Retina (tissue), 1 donor: ENCODE measurements at regions not wholly inside any gene's neighbourhood (a gene's known extent, or its start where the extent isn't known, plus 50 kb on each side); places are given as distances from the start of the nearest gene placed in this dataset.
"Not testable (repeated sequence)": the region's sequence is repeated elsewhere in the genome, so short reads cannot be mapped to it uniquely, and the experiment has no call there.

ENCODE experiments used
- DNase-seq: peaks from one replicate; pipeline ENCODE4 v3.0.0-alpha.2; 2016

- DNase-seq, result not testable (repeated sequence)
Measured at GRCh38 chr10:124241510-124241909, 148.1 kb upstream of the CHST15 start.

GRCh38 chr10:124240839-124241291, 147.5 kb upstream of the CHST15 start:
- DNase-seq, result peak; percentile 28

- no peak for DNase-seq
Measured at GRCh38 chr10:124239696-124240095, 146.3 kb upstream of the CHST15 start.

GRCh38 chr10:124239134-124239533, 145.7 kb upstream of the CHST15 start:
- DNase-seq, result no peak

- no peak for DNase-seq
Measured at GRCh38 chr10:124238367-124238766, 145.0 kb upstream of the CHST15 start.

GRCh38 chr10:124237282-124237961, 144.0 kb upstream of the CHST15 start:
- DNase-seq, result no peak

- no peak for DNase-seq
Measured at GRCh38 chr10:124236816-124237215, 143.4 kb upstream of the CHST15 start.

- DNase-seq, result no peak
Measured at GRCh38 chr10:124236136-124236535, 142.7 kb upstream of the CHST15 start.

GRCh38 chr10:124235232-124235631, 141.8 kb upstream of the CHST15 start:
- no peak for DNase-seq

GRCh38 chr10:124233546-124234138, 140.2 kb upstream of the CHST15 start:
- DNase-seq, result no peak

GRCh38 chr10:124232686-124233545, 139.5 kb upstream of the CHST15 start:
- no peak for DNase-seq

- no peak for DNase-seq
Measured at GRCh38 chr10:124231168-124232155, 138.1 kb upstream of the CHST15 start.

- DNase-seq, result no peak
Measured at GRCh38 chr10:124230635-124231167, 137.3 kb upstream of the CHST15 start.

GRCh38 chr10:124229989-124230634, 136.7 kb upstream of the CHST15 start:
- no peak for DNase-seq

GRCh38 chr10:124229201-124229988, 136.0 kb upstream of the CHST15 start:
- DNase-seq, result no peak

- no peak for DNase-seq
Measured at GRCh38 chr10:124228471-124228870, 135.1 kb upstream of the CHST15 start.

GRCh38 chr10:124227988-124228387, 134.6 kb upstream of the CHST15 start:
- DNase-seq, result no peak

- DNase-seq, result no peak
Measured at GRCh38 chr10:124227055-124227975, 133.9 kb upstream of the CHST15 start.

GRCh38 chr10:124226271-124227054, 133.1 kb upstream of the CHST15 start:
- no peak for DNase-seq
